AG09309 (cell line): ENCODE measurements at regions not wholly inside any gene's neighbourhood (a gene's known extent, or its start where the extent isn't known, plus 50 kb on each side); places are given as distances from the start of the nearest gene placed in this dataset.

Source experiments
- DNase-seq: peaks from one replicate; pipeline ENCODE4 v3.0.0-alpha.2; 2010; ENCODE audit warnings: low read depth
- H3K4me3 ChIP-seq: 2 replicates; pipeline ENCODE4 v1.5.1; 2011; ENCODE audit warnings: mild to moderate bottlenecking, low read depth, low read length, moderate library complexity; ENCODE audit not compliant: control insufficient read depth
- TF ChIP-seq, protein P1 (sequence below): IDR thresholded peaks from 2 replicates; pipeline ENCODE4 v1.5.1; 2011; ENCODE audit warnings: mild to moderate bottlenecking, low read depth, low read length, inconsistent platforms; ENCODE audit not compliant: insufficient read depth, control insufficient read depth; ENCODE audit errors: missing control alignments

DNA sequence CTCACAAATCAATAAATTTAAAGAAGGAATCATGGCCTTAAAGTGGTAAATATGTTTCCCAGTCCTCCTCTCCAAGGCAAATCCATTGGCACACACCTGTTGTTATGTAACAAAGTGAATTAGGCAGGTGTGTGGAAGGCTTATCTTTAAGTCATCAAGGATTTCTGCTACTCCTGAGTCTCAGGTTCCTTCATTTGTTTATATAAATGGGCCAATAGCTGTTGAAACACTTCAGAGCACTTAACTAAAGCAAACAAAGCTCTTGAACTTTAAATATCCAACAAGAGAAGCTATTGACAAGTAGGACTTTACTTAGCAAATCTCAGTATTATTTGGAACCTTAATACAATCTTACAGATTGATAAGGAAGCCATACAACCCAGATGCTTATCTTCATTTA is 99.3 kb upstream of the ESRRG start:
- TF ChIP-seq, protein P1, sequence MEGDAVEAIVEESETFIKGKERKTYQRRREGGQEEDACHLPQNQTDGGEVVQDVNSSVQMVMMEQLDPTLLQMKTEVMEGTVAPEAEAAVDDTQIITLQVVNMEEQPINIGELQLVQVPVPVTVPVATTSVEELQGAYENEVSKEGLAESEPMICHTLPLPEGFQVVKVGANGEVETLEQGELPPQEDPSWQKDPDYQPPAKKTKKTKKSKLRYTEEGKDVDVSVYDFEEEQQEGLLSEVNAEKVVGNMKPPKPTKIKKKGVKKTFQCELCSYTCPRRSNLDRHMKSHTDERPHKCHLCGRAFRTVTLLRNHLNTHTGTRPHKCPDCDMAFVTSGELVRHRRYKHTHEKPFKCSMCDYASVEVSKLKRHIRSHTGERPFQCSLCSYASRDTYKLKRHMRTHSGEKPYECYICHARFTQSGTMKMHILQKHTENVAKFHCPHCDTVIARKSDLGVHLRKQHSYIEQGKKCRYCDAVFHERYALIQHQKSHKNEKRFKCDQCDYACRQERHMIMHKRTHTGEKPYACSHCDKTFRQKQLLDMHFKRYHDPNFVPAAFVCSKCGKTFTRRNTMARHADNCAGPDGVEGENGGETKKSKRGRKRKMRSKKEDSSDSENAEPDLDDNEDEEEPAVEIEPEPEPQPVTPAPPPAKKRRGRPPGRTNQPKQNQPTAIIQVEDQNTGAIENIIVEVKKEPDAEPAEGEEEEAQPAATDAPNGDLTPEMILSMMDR = no peak
- no peak for DNase-seq

GRCh38 chr1:216820345-216820744 is 97.1 kb upstream of the ESRRG start:
- no peak for DNase-seq
- TF ChIP-seq, protein P1 = no peak
- H3K4me3 ChIP-seq = no peak overlapping the region

More for the DNA sequence above, 99.3 kb upstream of the ESRRG start:
- H3K4me3 ChIP-seq = no peak overlapping the region

GRCh38 chr1:216818284-216818683 is 95.1 kb upstream of the ESRRG start:
- no peak overlapping the region for H3K4me3 ChIP-seq
- TF ChIP-seq, protein P1 = no peak
- no peak for DNase-seq

- no peak for DNase-seq
- TF ChIP-seq, protein P1 = no peak
- H3K4me3 ChIP-seq = no peak overlapping the region
Measured at GRCh38 chr1:216815260-216816131, 92.3 kb upstream of the ESRRG start.

GRCh38 chr1:216814576-216815259 is 91.5 kb upstream of the ESRRG start:
- DNase-seq = no peak
- H3K4me3 ChIP-seq = no peak overlapping the region
- TF ChIP-seq, protein P1 = no peak

DNA sequence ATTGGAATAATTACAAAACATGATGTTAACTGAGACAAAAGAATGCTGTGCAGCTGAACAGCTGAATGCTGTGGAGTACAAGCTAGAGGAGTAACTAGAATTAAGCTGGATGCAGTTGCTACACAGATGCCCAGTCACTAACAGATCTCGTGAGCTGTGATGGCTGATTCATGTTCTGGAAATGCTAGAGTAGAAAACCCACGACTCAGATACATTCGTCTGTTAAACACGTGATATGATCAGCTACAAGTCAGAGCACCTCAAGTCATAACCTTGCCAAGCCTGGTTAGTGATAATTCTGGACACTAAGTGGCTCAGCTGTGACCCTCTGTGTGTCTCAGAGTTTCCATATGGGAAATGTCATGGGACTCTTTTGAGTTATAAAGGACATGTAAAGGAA is 89.7 kb upstream of the ESRRG start:
- no peak overlapping the region for H3K4me3 ChIP-seq
- no peak for DNase-seq
- TF ChIP-seq, protein P1 = no peak
